GM12864 (cell line): ENCODE measurements at regions not wholly inside any gene's neighbourhood (a gene's known extent, or its start where the extent isn't known, plus 50 kb on each side); places are given as distances from the start of the nearest gene placed in this dataset.
"Not testable (repeated sequence)": the region's sequence is repeated elsewhere in the genome, so short reads cannot be mapped to it uniquely, and the experiment has no call there.

Source experiments
- DNase-seq: peaks from one replicate; pipeline ENCODE4 v3.0.0-alpha.2; 2011; ENCODE audit warnings: low read depth
- H3K4me3 ChIP-seq: 2 replicates; pipeline ENCODE4 v1.5.1; 2011; ENCODE audit warnings: mild to moderate bottlenecking, low read depth, low read length, control low read depth
- TF ChIP-seq, protein P1 (sequence below): IDR thresholded peaks from 2 replicates; pipeline ENCODE4 v1.5.1; 2011; ENCODE audit warnings: low read depth, mild to moderate bottlenecking, moderate library complexity, low read length, control low read depth, inconsistent platforms; ENCODE audit errors: missing control alignments

DNA sequence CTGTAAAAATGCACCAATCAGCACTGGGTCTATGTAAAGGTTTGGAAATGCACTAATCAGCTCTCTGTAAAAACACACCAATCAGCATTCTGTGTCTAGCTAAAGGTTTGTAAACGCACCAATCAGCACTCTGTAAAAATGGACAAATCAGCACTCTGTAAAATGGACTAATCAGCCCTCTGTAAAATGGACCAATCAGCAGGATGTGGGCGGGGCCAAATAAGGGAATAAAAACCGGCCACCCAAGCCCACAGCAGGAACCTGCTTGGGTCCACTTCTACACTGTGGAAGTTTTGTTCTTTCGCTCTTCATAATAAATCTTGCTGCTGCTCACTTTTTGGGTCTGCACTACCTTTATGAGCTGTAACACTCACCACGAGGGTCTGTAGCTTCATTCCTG is 101.0 kb downstream of the SMC2 start:
- H3K4me3 ChIP-seq, DNase-seq: not testable (repeated sequence)

DNA sequence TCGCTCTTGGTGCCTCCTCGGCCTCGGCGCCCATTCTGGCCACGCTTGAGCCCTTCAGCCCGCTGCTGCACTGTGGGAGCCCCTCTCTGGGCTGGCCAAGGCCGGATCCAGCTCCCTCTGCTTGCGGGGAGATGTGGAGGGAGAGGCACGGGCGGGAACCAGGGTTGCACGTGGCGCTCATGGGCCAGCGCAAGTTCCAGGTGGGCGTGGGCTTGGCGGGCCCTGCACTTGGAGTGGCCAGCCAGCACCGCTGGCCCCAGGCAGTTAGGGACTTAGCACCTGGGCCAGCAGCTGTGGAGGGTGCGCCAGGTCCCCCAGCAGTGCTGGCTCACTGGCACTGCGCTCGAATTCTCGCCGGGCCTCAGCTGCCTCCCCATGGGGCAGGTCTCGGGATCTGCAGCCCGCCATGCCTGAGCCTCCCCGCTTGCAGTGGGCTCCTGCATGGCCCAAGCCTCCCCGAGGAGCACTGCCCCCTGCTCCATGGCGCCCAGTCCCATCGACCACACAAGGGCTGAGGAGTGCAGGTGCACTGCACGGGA is 106.4 kb downstream of the SMC2 start:
- TF ChIP-seq, protein P1, sequence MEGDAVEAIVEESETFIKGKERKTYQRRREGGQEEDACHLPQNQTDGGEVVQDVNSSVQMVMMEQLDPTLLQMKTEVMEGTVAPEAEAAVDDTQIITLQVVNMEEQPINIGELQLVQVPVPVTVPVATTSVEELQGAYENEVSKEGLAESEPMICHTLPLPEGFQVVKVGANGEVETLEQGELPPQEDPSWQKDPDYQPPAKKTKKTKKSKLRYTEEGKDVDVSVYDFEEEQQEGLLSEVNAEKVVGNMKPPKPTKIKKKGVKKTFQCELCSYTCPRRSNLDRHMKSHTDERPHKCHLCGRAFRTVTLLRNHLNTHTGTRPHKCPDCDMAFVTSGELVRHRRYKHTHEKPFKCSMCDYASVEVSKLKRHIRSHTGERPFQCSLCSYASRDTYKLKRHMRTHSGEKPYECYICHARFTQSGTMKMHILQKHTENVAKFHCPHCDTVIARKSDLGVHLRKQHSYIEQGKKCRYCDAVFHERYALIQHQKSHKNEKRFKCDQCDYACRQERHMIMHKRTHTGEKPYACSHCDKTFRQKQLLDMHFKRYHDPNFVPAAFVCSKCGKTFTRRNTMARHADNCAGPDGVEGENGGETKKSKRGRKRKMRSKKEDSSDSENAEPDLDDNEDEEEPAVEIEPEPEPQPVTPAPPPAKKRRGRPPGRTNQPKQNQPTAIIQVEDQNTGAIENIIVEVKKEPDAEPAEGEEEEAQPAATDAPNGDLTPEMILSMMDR = no peak
- DNase-seq = no peak
- no peak overlapping the region for H3K4me3 ChIP-seq

DNA sequence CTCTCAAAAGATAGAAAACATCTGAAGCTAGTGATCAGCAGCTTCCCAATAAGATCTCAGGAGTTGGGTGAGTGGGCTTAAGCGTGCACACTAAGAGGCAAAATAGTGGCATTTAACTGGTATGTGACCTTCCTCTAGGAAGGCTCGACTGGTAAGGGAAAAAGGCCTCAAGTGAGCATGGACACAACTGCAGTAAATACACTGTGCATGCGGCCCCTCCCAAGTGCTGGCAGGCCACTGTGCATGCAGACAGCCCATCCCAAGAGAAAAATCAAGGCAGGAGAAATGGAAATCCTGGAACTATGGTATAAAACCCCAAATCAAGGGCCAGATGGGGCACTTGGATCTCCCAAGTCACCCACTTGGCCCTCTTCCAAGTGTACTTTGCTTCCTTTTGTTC is 112.7 kb downstream of the SMC2 start:
- H3K4me3 ChIP-seq = no peak overlapping the region
- TF ChIP-seq, protein P1 = no peak
- DNase-seq = no peak

DNA sequence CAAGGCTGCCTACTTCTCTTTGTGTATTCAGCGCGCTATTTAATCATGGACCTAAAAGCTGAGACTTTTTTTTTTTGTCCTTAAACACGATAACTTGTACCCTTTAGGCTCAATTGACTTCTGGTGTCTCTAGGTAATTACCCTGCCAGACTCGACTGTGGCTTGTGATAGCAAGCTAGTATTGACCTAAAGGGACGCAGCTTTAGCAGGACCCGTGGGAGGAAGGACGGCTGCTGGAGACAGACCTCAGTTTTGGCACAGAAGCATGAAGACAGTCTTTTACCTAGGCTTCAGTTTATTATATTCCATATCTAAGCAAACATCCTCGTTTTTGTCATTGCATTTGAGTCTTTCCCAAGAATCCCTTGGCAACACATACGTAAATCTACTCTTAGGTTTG is 115.3 kb downstream of the SMC2 start:
- DNase-seq = no peak
- TF ChIP-seq, protein P1 = no peak
- H3K4me3 ChIP-seq = no peak overlapping the region

DNA sequence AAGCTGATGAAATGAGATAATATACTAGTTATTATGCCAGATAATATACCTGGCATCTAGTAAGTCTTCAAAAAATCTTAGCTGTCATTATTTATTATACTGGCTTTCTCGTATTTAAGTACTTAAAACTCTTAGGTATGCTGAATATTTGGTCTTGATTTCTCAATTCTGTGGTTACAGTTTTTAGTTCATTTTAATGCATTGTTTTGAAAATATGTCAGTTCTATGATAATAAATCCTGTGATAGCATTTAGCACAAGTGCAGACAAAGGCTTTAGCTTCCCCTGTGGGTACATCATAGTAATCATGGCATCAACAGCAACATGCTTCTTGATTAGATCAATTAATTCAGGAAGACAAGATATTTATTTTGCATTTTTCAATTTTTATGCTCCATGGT is 133.0 kb downstream of the SMC2 start:
- TF ChIP-seq, protein P1 = no peak
- no peak overlapping the region for H3K4me3 ChIP-seq
- DNase-seq = no peak

DNA sequence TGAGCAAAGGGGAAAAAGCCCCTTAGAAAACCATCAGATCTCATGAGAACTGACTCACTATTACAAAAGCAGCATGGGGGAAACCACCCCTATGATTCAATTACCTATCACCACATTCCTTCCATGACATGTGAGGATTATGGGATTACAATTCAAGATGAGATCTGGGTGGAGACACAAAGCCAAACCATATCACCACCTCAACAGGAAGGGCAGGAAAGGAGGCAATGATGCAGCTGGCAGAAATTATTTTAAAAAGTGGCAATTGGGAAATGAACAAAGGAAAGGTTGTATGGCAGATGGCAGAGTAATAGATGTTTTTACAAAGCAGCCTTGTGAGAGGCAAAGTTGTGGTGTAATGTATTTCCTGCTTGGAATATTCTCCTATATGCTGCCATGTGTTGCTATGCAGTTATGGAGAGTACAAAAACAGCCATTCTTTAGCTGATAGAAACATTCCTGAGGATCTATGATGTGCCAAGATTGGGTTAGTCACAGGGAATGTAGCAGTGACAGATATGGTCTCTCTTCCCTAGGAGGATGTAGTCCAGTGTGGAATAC is 138.8 kb downstream of the SMC2 start:
- no peak for DNase-seq

DNA sequence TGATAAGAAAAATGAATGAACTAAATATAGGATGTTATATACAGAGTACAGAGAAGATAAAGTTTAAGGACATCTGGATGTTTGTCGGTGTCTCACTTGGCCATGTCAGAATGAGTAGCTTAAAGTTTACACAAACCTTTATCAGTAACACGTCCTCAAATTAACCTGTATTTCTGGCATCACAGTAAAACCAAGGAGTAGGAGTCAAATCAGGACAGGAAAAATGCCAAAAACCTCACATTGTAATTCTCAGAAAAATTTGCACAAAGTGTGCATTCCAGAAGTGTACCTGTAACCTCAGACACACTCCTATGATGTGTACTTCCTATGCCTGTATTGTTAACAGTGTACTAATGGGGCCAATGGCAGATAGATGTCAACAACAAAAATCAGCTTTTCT is 139.3 kb downstream of the SMC2 start:
- TF ChIP-seq, protein P1 = no peak
- H3K4me3 ChIP-seq = no peak overlapping the region
- no peak for DNase-seq

More for the DNA sequence above, 138.8 kb downstream of the SMC2 start:
- TF ChIP-seq, protein P1 = no peak
- H3K4me3 ChIP-seq = no peak overlapping the region

DNA sequence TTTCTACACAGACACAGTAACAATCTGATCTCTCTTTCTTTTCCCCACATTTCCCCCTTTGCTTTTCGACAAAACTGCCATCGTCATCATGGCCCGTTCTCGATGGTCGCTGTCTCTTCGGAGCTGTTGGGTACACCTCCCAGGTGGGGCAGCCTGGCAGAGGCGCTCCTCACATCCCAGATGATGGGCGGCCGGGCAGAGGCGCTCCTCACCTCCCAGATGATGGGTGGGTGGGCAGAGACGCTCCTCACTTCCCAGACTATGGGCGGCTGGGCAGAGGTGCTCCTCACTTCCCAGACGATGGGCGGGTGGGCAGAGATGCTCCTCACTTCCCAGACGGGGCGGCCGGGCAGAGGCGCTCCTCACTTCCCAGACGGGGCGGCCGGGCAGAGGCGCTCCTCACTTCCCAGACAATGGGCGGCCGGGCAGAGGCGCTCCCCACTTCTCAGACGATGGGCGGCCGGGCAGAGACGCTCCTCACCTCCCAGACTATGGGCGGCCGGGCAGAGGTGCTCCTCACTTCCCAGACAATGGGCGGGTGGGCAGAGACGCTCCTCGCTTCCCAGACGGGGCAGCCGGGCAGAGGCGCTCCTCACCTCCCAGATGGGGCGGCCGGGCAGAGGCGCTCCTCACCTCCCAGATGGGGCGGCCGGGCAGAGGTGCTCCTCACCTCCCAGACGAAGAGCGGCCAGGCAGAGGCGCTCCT is 140.7 kb downstream of the SMC2 start:
- H3K4me3 ChIP-seq, DNase-seq: not testable (repeated sequence)

DNA sequence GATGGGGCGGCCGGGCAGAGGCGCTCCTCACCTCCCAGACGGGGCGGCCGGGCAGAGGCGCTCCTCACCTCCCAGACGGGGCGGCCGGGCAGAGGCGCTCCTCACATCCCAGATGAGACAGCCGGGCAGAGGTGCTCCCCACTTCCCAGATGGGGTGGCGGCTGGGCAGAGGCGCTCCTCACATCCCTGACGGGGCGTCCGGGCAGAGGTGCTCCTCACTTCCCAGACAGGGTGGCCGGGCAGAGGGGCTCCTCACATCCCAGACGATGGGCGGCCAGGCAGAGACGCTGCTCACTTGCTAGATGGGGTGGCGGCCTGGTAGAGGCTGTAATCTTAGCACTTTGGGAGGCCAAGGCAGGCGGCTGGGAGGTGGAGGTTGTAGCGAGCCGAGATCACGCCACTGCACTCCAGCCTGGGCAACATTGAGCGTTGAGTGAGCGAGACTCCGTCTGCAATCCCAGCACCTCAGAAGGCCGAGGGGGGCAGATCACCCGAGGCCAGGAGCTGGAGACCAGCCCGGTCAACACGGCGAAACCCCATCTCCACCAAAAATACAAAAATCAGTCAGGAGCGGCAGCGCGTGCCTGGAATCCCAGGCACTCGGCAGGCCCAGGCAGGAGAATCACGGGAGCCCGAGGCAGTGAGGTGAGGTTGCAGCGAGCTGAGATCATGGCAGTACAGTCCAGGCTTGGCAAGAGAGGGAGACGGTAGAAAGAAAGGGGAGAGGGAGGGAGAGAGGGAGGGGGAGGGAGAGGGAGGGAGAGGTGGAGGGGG is 141.4 kb downstream of the SMC2 start:
- DNase-seq, H3K4me3 ChIP-seq: not testable (repeated sequence)
